A549 (cell line): ENCODE measurements at regions not wholly inside any gene's neighbourhood (a gene's known extent, or its start where the extent isn't known, plus 50 kb on each side); places are given as distances from the start of the nearest gene placed in this dataset.

Experiments used
- ATAC-seq, 2 experiments: fragments of 200-7000 bp in 1 of 2; fragments of >200 bp in 1 of 2; cut with Nextera tagmentation in 1 of 2; cut with Tn5 transposase in 1 of 2; 3 replicates each; pipeline versions ENCODE4 v1.8.0 to v1.9.1; 2018 to 2020; ENCODE audit warnings: mild to moderate bottlenecking in 1 of 2, moderate library complexity in 1 of 2
- CTCF ChIA-PET: fragments of 300-600 bp; sonication (Branson Sonifier 250); formaldehyde crosslinking; extraction: SDS; loops from one replicate; lab custom pipeline; 2021; ENCODE audit warnings: antibody characterized with exemption, inconsistent platforms; lab: Yijun Ruan, JAX
- POLR2A ChIA-PET: fragments of 350-600 bp; formaldehyde crosslinking; extraction: SDS; loops from one replicate; lab custom pipeline; 2021; ENCODE audit warnings: antibody characterized with exemption, inconsistent platforms; lab: Yijun Ruan, JAX
- DNase-seq, 2 experiments: peaks; one replicate each; pipeline versions ENCODE4 v3.0.0 to v3.0.0-alpha.2; 2011 to 2016; ENCODE audit warnings: low read depth in 1 of 2, low spot score in 1 of 2
- FAIRE-seq: peaks from 2 replicates; lab custom pipeline; 2011; peaks lifted over from hg19 to GRCh38; lab: Jason Lieb, UNC
- H3K27ac ChIP-seq, 2 experiments: fragments of >200 bp; sonication (Bioruptor Twin); formaldehyde crosslinking; 3 replicates each; pipeline ENCODE4 v1.5.1; 2016 to 2017
- H3K4me1 ChIP-seq: fragments of >200 bp; sonication (Bioruptor Twin); formaldehyde crosslinking; 3 replicates; pipeline ENCODE4 v1.6.1; 2016
- H3K4me2 ChIP-seq: fragments of >200 bp; sonication (Bioruptor Twin); formaldehyde crosslinking; 3 replicates; pipeline ENCODE4 v1.6.1; 2016
- H3K4me3 ChIP-seq: fragments of >200 bp; sonication (Bioruptor Twin); formaldehyde crosslinking; 3 replicates; pipeline ENCODE4 v1.5.1; 2016
- H3K9me3 ChIP-seq: fragments of >200 bp; sonication (Bioruptor Twin); formaldehyde crosslinking; 3 replicates; pipeline ENCODE4 v1.6.1; 2016
- HDAC2 ChIP-seq: fragments of 200-600 bp; sonication (generic); IDR thresholded peaks from 2 replicates; pipeline ENCODE4 v1.6.1; 2016
- JUN ChIP-seq, 2 experiments: fragments of >200 bp; sonication (Bioruptor Twin); formaldehyde crosslinking; IDR thresholded peaks; 2 replicates in 1 of 2; 3 replicates in 1 of 2; pipeline ENCODE4 v1.6.1; 2016 to 2017
- PHF8 ChIP-seq: fragments of 200-600 bp; sonication (generic); IDR thresholded peaks from 2 replicates; pipeline ENCODE4 v1.6.1; 2016; ENCODE audit warnings: low read depth, mild to moderate bottlenecking, antibody characterized with exemption, moderate library complexity, borderline replicate concordance
- RARB ChIP-seq: fragments of 250-450 bp; sonication (Bioruptor Pico); IDR thresholded peaks from 2 replicates; pipeline ENCODE4 v1.8.0; 2021; ENCODE audit warnings: mild to moderate bottlenecking, moderate library complexity
- ZNF302 ChIP-seq: fragments of 250-450 bp; sonication (Bioruptor Pico); IDR thresholded peaks from 2 replicates; pipeline ENCODE4 v1.9.0; 2021; ENCODE audit warnings: inconsistent platforms, mild to moderate bottlenecking, moderate library complexity
- WGBS: methylation state at CpG from one replicate; pipeline ENCODE4 v1.1.6; 2017; ENCODE audit errors: missing lambda C conversion rate; 5-methylcytosine and 5-hydroxymethylcytosine counted together
- TF ChIP-seq, protein P1 (sequence below): fragments of 200-600 bp; sonication (generic); IDR thresholded peaks from 2 replicates; pipeline ENCODE4 v1.6.1; 2016; ENCODE audit warnings: antibody characterized with exemption, mild to moderate bottlenecking, moderate library complexity
- TF ChIP-seq, protein P2 (sequence below): IDR thresholded peaks from 2 replicates; pipeline ENCODE4 v1.6.1; 2012
- TF ChIP-seq, protein P3 (sequence below): fragments of 150-350 bp; IDR thresholded peaks from 2 replicates; pipeline ENCODE4 v1.6.1; 2014; ENCODE audit warnings: low read depth, mild to moderate bottlenecking, low read length
- TF ChIP-seq, protein P4 (sequence below): IDR thresholded peaks from 2 replicates; pipeline ENCODE4 v1.6.1; 2012

DNA sequence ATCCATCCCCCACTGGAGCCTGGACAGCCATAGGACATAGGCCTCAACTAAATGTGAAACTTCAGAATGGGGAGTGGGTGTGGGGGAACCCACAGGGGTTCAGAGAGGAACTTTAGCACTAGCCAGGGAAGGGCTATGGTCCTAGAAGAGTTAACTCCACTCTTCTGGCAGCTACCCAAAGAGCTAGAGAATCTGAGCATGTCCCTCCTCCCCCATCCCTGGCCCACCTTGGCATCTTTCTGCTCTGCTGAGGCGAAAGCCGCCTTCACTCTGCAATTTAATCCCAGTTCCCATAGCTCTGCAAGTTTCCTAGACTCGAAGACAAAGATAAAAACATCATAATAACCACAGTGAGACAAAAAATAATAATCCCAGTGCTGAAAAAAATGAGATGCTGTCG, 214.7 kb upstream of the RTL1 start:
- FAIRE-seq, result no peak
- 77% methylated on average over 4 of the region's 4 CpGs for WGBS
- ChIA-PET CTCF (interaction anchor here (1.3 kb wide), 1 partner anchor 13 kb away, joined by 4 read pairs; no protein-coding TSS in a partner anchor), POLR2A (no interaction called here)
- Histone ChIP-seq H3K4me3 (no peak overlapping the region), H3K4me2 (no peak overlapping the region), H3K27ac (no peak overlapping the region), H3K4me1 (no peaks in the 10 kb centered on the region), H3K9me3 (no peaks in the 10 kb centered on the region)
- no peak for ATAC-seq
- no peak for TF ChIP-seq ZNF302 (CRISPR knock-in tag)
- DNase-seq, result no peak

DNA sequence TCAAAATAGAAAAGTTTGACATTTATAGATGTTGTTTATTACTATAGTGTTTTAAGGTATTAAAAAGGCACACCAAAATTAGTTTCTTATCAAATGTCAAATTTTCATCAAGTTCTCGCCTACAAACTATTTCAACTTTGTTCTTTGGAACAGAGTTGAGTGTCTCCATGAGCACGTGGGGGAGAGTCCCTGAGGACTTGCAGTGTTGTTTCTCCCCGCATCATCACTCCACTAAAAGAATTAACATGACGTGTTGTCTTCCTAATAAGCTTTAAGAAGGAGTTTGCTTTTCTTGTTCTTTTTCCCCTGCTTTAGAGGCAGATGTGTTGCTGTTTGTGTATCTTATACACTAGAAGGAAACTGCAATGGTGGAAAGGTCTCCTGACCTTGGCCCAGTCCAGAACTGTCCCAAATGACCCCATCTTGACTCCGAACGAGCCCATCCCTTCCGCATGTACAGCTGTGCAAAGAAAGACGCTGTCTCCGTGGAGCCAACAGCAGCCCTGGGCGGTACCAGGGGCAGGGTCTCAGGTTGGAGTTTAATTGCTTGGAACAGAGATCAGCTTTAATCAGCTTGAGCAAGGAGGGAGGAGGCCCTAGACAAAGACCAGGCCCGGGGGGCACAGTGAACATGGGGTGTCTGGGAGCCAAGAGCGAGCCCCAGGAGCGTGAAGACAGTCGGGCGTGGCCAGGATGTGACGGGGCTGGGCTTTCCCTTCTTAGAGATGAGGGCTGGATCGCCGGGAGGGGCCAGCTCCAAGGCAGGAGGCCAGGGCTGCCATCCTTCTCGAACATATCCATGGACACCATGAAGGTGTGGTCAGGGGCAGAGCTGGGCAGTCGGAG, 215.4 kb upstream of the RTL1 start:
- H3K9me3 ChIP-seq, result no peaks in the 10 kb centered on the region
- ATAC-seq (no peak), FAIRE-seq (no peak)
- WGBS, result 84% methylated on average over 20 of the region's 20 CpGs
- POLR2A ChIA-PET, result no interaction called here
- TF ChIP-seq, protein P1, sequence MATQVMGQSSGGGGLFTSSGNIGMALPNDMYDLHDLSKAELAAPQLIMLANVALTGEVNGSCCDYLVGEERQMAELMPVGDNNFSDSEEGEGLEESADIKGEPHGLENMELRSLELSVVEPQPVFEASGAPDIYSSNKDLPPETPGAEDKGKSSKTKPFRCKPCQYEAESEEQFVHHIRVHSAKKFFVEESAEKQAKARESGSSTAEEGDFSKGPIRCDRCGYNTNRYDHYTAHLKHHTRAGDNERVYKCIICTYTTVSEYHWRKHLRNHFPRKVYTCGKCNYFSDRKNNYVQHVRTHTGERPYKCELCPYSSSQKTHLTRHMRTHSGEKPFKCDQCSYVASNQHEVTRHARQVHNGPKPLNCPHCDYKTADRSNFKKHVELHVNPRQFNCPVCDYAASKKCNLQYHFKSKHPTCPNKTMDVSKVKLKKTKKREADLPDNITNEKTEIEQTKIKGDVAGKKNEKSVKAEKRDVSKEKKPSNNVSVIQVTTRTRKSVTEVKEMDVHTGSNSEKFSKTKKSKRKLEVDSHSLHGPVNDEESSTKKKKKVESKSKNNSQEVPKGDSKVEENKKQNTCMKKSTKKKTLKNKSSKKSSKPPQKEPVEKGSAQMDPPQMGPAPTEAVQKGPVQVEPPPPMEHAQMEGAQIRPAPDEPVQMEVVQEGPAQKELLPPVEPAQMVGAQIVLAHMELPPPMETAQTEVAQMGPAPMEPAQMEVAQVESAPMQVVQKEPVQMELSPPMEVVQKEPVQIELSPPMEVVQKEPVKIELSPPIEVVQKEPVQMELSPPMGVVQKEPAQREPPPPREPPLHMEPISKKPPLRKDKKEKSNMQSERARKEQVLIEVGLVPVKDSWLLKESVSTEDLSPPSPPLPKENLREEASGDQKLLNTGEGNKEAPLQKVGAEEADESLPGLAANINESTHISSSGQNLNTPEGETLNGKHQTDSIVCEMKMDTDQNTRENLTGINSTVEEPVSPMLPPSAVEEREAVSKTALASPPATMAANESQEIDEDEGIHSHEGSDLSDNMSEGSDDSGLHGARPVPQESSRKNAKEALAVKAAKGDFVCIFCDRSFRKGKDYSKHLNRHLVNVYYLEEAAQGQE, result no peak
- TF ChIP-seq, protein P2, sequence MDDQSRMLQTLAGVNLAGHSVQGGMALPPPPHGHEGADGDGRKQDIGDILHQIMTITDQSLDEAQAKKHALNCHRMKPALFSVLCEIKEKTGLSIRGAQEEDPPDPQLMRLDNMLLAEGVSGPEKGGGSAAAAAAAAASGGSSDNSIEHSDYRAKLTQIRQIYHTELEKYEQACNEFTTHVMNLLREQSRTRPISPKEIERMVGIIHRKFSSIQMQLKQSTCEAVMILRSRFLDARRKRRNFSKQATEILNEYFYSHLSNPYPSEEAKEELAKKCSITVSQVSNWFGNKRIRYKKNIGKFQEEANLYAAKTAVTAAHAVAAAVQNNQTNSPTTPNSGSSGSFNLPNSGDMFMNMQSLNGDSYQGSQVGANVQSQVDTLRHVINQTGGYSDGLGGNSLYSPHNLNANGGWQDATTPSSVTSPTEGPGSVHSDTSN, result no peak
- TF ChIP-seq, protein P3, sequence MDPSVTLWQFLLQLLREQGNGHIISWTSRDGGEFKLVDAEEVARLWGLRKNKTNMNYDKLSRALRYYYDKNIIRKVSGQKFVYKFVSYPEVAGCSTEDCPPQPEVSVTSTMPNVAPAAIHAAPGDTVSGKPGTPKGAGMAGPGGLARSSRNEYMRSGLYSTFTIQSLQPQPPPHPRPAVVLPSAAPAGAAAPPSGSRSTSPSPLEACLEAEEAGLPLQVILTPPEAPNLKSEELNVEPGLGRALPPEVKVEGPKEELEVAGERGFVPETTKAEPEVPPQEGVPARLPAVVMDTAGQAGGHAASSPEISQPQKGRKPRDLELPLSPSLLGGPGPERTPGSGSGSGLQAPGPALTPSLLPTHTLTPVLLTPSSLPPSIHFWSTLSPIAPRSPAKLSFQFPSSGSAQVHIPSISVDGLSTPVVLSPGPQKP, result no peak
- TF ChIP-seq PHF8 (no peak), HDAC2 (no peak)
- TF ChIP-seq, protein P4, sequence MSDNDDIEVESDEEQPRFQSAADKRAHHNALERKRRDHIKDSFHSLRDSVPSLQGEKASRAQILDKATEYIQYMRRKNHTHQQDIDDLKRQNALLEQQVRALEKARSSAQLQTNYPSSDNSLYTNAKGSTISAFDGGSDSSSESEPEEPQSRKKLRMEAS, result no peak
- TF ChIP-seq, all 56 proteins: peak for 0
- no peak overlapping the region for H3K4me3 ChIP-seq
- H3K4me1 ChIP-seq, result no peaks in the 10 kb centered on the region
- no peak overlapping the region for H3K4me2 ChIP-seq
- no peak for DNase-seq
- no peak overlapping the region for H3K27ac ChIP-seq
- CTCF ChIA-PET, result interaction anchor here (1.0 to 1.3 kb wide), 2 partner anchors 12 to 14 kb away, joined by 3 to 4 read pairs; no protein-coding TSS in a partner anchor

DNA sequence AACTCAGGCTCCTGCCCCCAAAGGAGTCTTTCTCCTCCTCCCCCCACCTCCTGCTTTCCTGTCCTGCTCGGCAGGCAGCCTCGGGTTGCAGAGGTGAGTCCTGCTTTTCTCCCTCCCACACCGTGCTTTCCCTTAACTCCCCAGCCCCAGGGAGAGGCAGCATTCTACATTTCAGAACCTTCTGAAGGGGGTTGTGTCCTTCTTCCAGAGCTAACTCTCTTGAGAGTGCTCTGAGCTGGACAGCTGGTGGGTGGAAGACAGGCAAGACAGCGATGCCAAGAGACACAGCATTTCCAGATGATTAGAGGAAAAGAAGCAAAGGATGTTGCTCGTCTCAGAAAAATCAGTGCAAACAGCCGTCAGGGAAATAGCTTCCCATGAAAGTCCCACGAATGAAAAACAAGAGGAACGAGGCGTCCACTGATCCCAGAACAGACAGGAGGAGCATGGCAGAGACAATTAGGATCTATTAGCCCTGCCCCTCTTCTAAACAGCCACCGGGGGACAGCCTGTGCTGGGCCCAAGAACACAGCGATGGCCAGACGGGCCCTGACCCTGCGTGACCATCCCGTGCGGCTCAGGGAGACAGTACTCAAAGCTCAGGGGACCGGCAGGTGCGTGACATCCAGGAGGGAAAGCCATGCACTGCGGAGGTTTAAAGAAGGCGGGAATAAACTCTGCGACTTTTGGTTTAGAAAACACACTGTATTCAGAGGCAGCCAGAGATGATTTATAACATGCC, 216.5 kb upstream of the RTL1 start:
- no peak overlapping the region for H3K4me2 ChIP-seq
- no peak for FAIRE-seq
- WGBS, result 86% methylated on average over 20 of the region's 20 CpGs
- ChIA-PET CTCF (interaction anchor here (1.0 kb wide), 1 partner anchor 13 kb away, joined by 3 read pairs; no protein-coding TSS in a partner anchor), POLR2A (no interaction called here)
- peak in 1 of 2 experiments; percentile 57; a peak in 2 of 6 replicates for ATAC-seq
- no peak overlapping the region; a peak in 1 of 6 replicates for H3K27ac ChIP-seq
- H3K4me1 ChIP-seq, result no peaks in the 10 kb centered on the region
- TF ChIP-seq RARB (no peak), JUN (IDR thresholded peaks at IDR 0.05) (no peak)
- TF ChIP-seq, protein P2, result no peak
- DNase-seq, result no peak
- H3K9me3 ChIP-seq, result no peaks in the 10 kb centered on the region
- H3K4me3 ChIP-seq, result no peak overlapping the region
